ENCODE measurements at regions not wholly inside any gene's neighbourhood (a gene's known extent, or its start where the extent isn't known, plus 50 kb on each side); places are given as distances from the start of the nearest gene placed in this dataset.

DNA sequence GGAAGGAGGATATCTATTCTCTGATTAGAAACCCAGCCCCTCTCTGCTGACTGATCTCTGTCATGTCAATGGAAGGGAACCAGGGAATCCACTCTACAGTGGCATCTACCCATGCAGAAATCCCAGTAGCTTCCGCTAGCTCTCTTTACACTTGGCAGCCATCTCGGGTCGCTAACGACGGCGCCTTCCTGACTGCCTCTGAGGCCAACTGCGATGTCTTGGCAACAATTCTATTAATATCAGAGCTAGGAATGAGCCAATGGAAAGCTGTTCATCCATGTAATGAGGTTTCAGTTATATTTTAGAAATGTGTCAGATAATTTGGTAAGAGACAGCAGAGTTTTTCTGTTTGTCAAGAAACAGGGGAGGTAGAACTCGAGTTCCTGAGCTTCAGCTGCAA, 67.6 kb upstream of the ATP10B start:
- Mint-ChIP-seq H3K36me3 (no peaks in the 10 kb centered on the region), H3K27me3 (peaks cover 0 to 9% of the 10 kb centered on the region in 2 donors), H3K27ac (no peak overlapping the region), H3K9me3 (peaks cover 4% of the 10 kb centered on the region), H3K4me1 (ENCODE audit: low read depth in 2 of 2) (no peaks in the 10 kb centered on the region), H3K4me3 (no peak overlapping the region)
- no peak for DNase-seq (ENCODE audit: low spot score)
- no peak for ATAC-seq

DNA sequence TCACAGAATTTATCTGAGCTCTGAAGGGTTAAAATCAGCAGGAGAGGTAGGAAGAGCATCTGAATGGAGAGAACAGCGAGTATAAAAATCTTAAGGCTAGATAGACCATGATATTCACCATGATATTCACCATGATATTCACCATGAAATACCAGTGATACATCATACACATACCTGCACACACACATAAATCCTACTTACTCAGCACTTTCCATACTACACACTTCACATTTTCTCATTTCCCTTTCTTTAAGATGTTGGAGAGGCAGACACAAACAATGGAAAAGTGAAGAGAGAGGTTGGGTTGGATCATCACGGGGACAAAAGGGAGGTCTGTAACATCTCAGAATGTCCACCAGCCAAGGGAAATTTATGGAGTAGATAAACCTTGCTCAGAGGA, 66.4 kb upstream of the ATP10B start:
- no peaks in the 10 kb centered on the region for H3K9me3 Mint-ChIP-seq
- no peaks in the 10 kb centered on the region for H3K4me1 Mint-ChIP-seq (ENCODE audit: low read depth in 2 of 2)
- ATAC-seq, result no peak
- no peak for DNase-seq (ENCODE audit: low spot score)
- H3K4me3 Mint-ChIP-seq, result no peak overlapping the region
- H3K27me3 Mint-ChIP-seq, result peaks cover 0 to 14% of the 10 kb centered on the region in 2 donors
- no peaks in the 10 kb centered on the region for H3K36me3 Mint-ChIP-seq
- H3K27ac Mint-ChIP-seq, result no peak overlapping the region

DNA sequence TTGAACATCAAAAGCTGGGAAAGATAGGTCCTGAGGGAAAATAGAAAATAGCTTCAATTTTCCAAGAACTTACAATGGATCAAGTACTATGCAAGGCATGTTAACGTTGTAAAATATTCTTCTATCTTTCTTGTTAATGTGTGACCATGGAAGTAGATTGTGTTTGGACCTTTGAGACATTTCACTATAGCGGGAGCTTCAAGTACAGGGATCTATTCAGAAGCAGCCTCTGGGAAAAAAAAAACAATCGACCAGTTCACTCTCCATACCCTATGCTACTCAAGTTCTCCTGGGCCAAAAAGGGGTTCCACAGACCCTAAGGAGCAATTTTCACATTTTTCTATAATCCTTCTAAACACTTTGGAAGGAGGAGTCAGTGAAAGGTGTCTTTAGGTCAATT, 54.1 kb upstream of the ATP10B start:
- Mint-ChIP-seq H3K27me3 (peaks cover 2 to 12% of the 10 kb centered on the region in 2 donors), H3K27ac (no peak overlapping the region), H3K36me3 (no peaks in the 10 kb centered on the region), H3K4me3 (no peak overlapping the region), H3K4me1 (ENCODE audit: low read depth in 2 of 2) (no peaks in the 10 kb centered on the region), H3K9me3 (peaks cover 5% of the 10 kb centered on the region)
- no peak for ATAC-seq
- no peak for DNase-seq (ENCODE audit: low spot score)

DNA sequence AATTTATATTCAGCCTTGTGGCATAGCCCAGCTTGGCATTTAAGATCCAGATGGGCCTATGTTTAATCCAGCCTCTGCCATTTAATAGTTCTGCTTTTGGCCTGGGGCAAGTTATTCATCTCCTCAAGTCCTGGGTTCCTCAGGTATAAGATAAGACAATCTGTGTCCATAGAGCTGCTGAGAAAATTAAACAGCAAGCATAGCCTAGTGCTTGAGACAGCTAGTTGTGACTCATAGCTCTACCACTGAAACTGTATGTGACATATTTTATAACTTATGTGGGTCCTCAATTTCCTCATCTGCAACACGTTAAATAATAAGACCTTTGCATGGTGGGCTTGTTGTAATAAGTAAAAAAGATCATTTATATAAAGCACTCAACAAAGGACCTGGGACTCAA, 53.3 kb upstream of the ATP10B start:
- DNase-seq (ENCODE audit: low spot score) (no peak), ATAC-seq (no peak)
- Mint-ChIP-seq H3K27ac (no peak overlapping the region), H3K4me3 (no peak overlapping the region), H3K4me1 (ENCODE audit: low read depth in 2 of 2) (no peaks in the 10 kb centered on the region), H3K36me3 (no peaks in the 10 kb centered on the region), H3K9me3 (peaks cover 6% of the 10 kb centered on the region), H3K27me3 (peaks cover 2 to 17% of the 10 kb centered on the region in 2 donors)

DNA sequence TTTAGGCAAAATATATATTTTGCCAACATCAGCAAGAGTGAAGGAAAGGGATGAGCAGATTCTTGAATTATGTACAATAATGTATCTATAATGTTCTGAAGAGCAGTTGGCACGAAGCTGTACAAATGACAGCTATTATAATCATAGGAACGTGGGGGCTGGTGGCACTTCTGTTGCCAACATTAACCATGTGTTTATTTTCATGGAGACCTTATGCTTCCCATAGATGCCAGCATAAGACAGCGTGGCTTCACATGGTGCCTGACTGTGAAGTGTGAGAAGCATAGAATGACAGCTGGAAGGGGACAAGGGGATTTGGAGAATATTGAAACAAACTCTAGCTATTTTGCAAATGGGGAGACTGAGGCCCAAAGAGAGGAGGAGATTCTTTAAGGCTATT, 52.6 kb upstream of the ATP10B start:
- no peak for ATAC-seq
- peaks cover 6% of the 10 kb centered on the region for H3K9me3 Mint-ChIP-seq
- no peak overlapping the region for H3K27ac Mint-ChIP-seq
- peaks cover 2 to 17% of the 10 kb centered on the region in 2 donors for H3K27me3 Mint-ChIP-seq
- no peak for DNase-seq (ENCODE audit: low spot score)
- H3K36me3 Mint-ChIP-seq, result no peaks in the 10 kb centered on the region
- H3K4me3 Mint-ChIP-seq, result no peak overlapping the region
- no peaks in the 10 kb centered on the region for H3K4me1 Mint-ChIP-seq (ENCODE audit: low read depth in 2 of 2)

DNA sequence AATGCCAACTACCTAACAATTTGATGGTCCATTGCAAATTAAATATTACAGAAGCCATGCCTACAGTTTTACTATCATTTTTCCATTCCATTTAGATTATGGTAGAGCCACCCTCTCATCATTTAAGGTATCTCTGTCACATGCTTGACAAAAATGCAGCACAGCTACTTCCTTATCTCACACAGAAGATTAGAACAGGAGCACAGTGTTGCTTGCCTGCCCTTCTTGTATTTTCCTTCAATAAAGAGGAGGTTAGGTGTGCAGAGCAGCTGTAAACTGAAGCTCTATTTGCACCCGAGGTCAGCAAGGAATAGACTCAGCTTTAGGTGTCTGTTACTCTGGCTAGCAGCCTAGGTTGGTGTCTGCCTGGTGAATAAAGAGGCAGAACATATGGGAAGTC, 51.5 kb upstream of the ATP10B start:
- Mint-ChIP-seq H3K9me3 (peaks cover 6% of the 10 kb centered on the region), H3K36me3 (no peaks in the 10 kb centered on the region), H3K4me3 (no peak overlapping the region), H3K4me1 (ENCODE audit: low read depth in 2 of 2) (no peaks in the 10 kb centered on the region), H3K27ac (no peak overlapping the region), H3K27me3 (peaks cover 0 to 17% of the 10 kb centered on the region in 2 donors)
- ATAC-seq (no peak), DNase-seq (ENCODE audit: low spot score) (no peak)

DNA sequence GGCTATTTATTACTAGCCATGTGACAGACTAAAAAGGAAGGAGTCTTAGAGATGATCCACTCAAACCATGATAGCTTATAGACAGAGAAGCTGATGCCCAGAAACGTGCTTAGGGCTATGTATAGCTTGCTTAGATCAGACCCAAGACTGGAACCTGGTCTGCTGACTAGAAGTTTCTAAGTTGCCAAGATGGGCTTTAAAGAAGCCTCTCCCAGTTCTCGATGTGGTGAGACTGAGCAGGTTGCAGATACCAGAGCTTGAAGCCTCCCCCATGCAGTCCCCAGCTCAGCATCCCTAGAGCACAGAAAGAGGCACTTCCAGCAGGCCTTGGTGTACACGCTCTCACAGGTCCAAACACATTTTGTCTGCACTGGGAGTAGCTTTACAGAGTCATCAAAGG, 51.1 kb upstream of the ATP10B start:
- no peak for ATAC-seq
- Mint-ChIP-seq H3K27ac (no peak overlapping the region), H3K4me1 (ENCODE audit: low read depth in 2 of 2) (no peaks in the 10 kb centered on the region), H3K36me3 (no peaks in the 10 kb centered on the region), H3K27me3 (peaks cover 0 to 17% of the 10 kb centered on the region in 2 donors), H3K4me3 (no peak overlapping the region), H3K9me3 (peaks cover 6% of the 10 kb centered on the region)
- no peak for DNase-seq (ENCODE audit: low spot score)

All from natural killer cell treated with Interleukin-12 subunit alpha and Interleukin-12 subunit beta and Interleukin-15 and Interleukin-18, amount 100 ng/mL, for 72 hours (primary cell).